ENCODE measurements at regions not wholly inside any gene's neighbourhood (a gene's known extent, or its start where the extent isn't known, plus 50 kb on each side); places are given as distances from the start of the nearest gene placed in this dataset.

GRCh38 chr6:6766230-6766905 lies 177.8 kb downstream of the LY86 start:
- Histone ChIP-seq H3K36me3 (ENCODE audit: control insufficient read depth, insufficient read depth, low read length) (no peaks in the 10 kb centered on the region), H3K27ac (ENCODE audit: low read depth, low read length, severe bottlenecking) (no peak overlapping the region), H3K4me1 (ENCODE audit: control insufficient read depth, insufficient read depth, low read length, poor library complexity, severe bottlenecking) (no peaks in the 10 kb centered on the region), H3K9me3 (ENCODE audit: control insufficient read depth, low read length) (no peaks in the 10 kb centered on the region), H3K4me3 (ENCODE audit: extremely low read depth, insufficient read depth, low read length, poor library complexity, severe bottlenecking) (no peak overlapping the region)
- WGBS, 2 experiments (ENCODE audit: insufficient coverage in 2 of 2) = 94 to 98% methylated on average over 6 of the region's 6 CpGs

DNA sequence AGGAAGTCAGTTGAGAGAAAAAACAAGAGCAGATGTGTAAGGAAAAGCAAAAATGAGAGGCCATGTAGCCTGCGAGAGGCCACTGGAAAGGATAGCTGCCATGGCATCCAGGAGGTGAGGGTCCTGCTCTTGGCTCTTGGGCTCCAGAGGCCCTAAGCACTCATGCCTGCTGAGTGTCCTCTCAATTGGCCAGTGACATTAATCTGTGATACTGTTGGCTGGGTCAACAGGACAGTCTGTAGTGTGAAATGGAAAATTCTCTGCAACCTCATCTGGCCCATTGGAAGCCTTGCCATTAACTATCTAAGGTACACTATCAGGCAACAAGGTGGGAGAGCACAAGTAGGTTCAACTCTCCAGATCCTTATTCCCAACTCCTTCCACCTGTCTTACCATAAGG lies 180.9 kb downstream of the LY86 start:
- H3K4me3 ChIP-seq (ENCODE audit: extremely low read depth, insufficient read depth, low read length, poor library complexity, severe bottlenecking) = no peak overlapping the region
- H3K4me1 ChIP-seq (ENCODE audit: control insufficient read depth, insufficient read depth, low read length, poor library complexity, severe bottlenecking) = no peaks in the 10 kb centered on the region
- WGBS, 2 experiments (ENCODE audit: insufficient coverage in 2 of 2) = 100% methylated on average over 1 of the region's 1 CpG
- H3K36me3 ChIP-seq (ENCODE audit: control insufficient read depth, insufficient read depth, low read length) = no peaks in the 10 kb centered on the region
- H3K9me3 ChIP-seq (ENCODE audit: control insufficient read depth, low read length) = no peaks in the 10 kb centered on the region
- H3K27ac ChIP-seq (ENCODE audit: low read depth, low read length, severe bottlenecking) = no peak overlapping the region

DNA sequence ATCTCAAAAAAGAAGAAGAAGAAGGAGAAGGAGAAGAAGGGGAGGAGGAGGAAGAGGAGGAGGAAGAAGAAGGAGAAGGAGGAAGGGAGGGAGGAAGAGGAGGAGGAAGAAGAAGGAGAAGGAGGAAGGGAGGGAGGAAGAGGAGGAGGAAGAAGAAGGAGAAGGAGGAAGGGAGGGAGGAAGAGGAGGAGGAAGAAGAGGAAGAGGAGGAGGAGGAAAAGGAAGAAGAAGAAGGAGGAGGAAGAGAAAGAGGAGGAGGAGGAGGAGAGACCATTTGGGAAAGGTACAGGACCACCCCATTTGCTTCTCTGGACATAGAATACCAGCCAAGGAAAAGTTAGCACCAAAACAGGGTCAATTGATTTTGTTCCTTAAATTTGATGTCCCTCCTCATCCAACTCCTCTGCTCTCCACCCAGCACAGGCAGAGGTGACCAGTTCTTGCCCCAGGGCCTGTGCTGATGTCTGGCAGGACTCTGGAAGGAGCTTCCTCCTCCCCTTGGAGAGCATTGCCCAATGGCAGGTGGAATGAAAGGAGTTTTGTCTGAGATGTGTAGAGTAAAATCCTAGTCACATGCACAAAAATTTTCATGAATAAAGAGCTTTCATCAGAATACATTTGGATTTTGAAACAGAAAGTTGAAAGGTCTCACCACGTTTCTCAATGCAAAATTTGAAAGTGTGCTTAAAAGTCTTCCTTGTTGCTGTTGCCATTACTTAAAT lies 182.9 kb downstream of the LY86 start:
- H3K4me1 ChIP-seq (ENCODE audit: control insufficient read depth, insufficient read depth, low read length, poor library complexity, severe bottlenecking) = no peaks in the 10 kb centered on the region
- no peaks in the 10 kb centered on the region for H3K36me3 ChIP-seq (ENCODE audit: control insufficient read depth, insufficient read depth, low read length)
- no peak overlapping the region for H3K4me3 ChIP-seq (ENCODE audit: extremely low read depth, insufficient read depth, low read length, poor library complexity, severe bottlenecking)
- H3K27ac ChIP-seq (ENCODE audit: low read depth, low read length, severe bottlenecking) = no peak overlapping the region
- WGBS, 2 experiments (ENCODE audit: insufficient coverage in 2 of 2) = 57% methylated on average over 1 of the region's 1 CpG; no CpG with 5 or more reads in 1 of the 2 experiments
- H3K9me3 ChIP-seq (ENCODE audit: control insufficient read depth, low read length) = no peaks in the 10 kb centered on the region

DNA sequence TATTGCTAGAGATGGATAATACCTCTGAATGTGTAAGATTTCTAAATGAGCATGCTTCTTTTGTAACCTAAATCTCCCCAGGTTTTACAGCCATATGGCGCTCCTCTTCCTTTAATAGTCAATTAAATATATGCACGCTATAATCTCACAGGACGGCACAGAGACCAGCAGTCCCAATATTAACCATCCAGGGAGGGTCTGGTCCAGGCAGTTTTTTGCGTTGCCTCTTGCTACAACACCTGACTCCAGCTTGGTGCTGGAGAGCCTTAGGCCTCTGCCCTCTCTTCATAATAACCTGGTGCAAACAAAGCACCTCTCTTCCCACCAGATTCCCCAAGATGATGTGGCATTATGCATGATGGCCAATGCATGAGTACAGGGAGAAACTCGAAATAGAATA lies 183.4 kb downstream of the LY86 start:
- H3K36me3 ChIP-seq (ENCODE audit: control insufficient read depth, insufficient read depth, low read length) = no peaks in the 10 kb centered on the region
- no peaks in the 10 kb centered on the region for H3K9me3 ChIP-seq (ENCODE audit: control insufficient read depth, low read length)
- H3K4me3 ChIP-seq (ENCODE audit: extremely low read depth, insufficient read depth, low read length, poor library complexity, severe bottlenecking) = no peak overlapping the region
- H3K4me1 ChIP-seq (ENCODE audit: control insufficient read depth, insufficient read depth, low read length, poor library complexity, severe bottlenecking) = no peaks in the 10 kb centered on the region
- no peak overlapping the region for H3K27ac ChIP-seq (ENCODE audit: low read depth, low read length, severe bottlenecking)
- 84 to 96% methylated on average over 5 of the region's 5 CpGs for WGBS, 2 experiments (ENCODE audit: insufficient coverage in 2 of 2)

DNA sequence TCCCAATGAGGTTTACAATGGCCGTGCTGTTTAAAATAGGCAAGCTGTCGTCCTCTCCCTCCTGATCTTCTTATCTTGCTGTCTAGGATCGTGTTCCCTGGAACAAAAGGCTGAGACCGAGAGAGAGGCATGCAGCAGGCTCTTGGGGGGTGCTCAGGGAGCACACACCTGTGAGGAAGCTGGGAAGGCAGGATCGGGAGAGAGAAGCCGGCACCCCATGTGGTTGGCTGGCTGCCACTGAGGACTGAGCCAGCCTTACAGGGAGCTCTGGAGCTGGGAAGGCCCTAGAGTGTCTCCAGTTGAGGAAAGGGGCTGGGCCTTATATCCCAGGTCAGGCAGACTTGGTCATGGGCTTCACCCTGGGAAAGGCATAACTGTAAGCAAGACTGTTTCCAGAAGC lies 184.2 kb downstream of the LY86 start:
- Histone ChIP-seq H3K9me3 (ENCODE audit: control insufficient read depth, low read length) (no peaks in the 10 kb centered on the region), H3K36me3 (ENCODE audit: control insufficient read depth, insufficient read depth, low read length) (no peaks in the 10 kb centered on the region), H3K4me1 (ENCODE audit: control insufficient read depth, insufficient read depth, low read length, poor library complexity, severe bottlenecking) (no peaks in the 10 kb centered on the region), H3K27ac (ENCODE audit: low read depth, low read length, severe bottlenecking) (no peak overlapping the region), H3K4me3 (ENCODE audit: extremely low read depth, insufficient read depth, low read length, poor library complexity, severe bottlenecking) (no peak overlapping the region)
- 70 to 80% methylated on average over 3 of the region's 6 CpGs for WGBS, 2 experiments (ENCODE audit: insufficient coverage in 2 of 2)

GRCh38 chr6:6775074-6775473 lies 186.6 kb downstream of the LY86 start:
- WGBS, 2 experiments (ENCODE audit: insufficient coverage in 2 of 2) = 81 to 84% methylated on average over 2 to 3 of the region's 3 CpGs
- no peaks in the 10 kb centered on the region for H3K4me1 ChIP-seq (ENCODE audit: control insufficient read depth, insufficient read depth, low read length, poor library complexity, severe bottlenecking)
- H3K4me3 ChIP-seq (ENCODE audit: extremely low read depth, insufficient read depth, low read length, poor library complexity, severe bottlenecking) = no peak overlapping the region
- H3K27ac ChIP-seq (ENCODE audit: low read depth, low read length, severe bottlenecking) = no peak overlapping the region
- no peaks in the 10 kb centered on the region for H3K9me3 ChIP-seq (ENCODE audit: control insufficient read depth, low read length)
- H3K36me3 ChIP-seq (ENCODE audit: control insufficient read depth, insufficient read depth, low read length) = no peaks in the 10 kb centered on the region

DNA sequence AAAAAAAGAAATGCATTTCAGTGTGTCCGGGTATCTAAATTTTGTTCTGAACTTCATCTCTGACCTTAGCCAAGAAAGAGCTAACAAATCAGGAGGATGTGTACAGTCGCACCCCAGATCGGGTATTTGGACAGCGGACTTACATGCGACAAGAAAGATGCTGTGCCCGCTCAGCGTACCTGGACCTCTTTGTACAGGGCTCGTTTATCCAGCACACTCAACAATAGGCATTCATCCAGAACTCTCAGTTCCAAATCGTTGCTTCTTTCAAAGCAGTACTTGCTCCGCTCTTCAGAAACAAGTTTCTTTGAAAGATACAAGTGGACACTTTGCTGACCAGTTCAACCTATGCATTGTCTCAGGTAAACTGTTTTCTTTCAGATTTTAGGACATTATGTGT lies 191.7 kb downstream of the LY86 start:
- Histone ChIP-seq H3K36me3 (ENCODE audit: control insufficient read depth, insufficient read depth, low read length) (no peaks in the 10 kb centered on the region), H3K27ac (ENCODE audit: low read depth, low read length, severe bottlenecking) (no peak overlapping the region), H3K9me3 (ENCODE audit: control insufficient read depth, low read length) (no peaks in the 10 kb centered on the region), H3K4me3 (ENCODE audit: extremely low read depth, insufficient read depth, low read length, poor library complexity, severe bottlenecking) (no peak overlapping the region), H3K4me1 (ENCODE audit: control insufficient read depth, insufficient read depth, low read length, poor library complexity, severe bottlenecking) (peaks cover 12% of the 10 kb centered on the region)
- 92 to 96% methylated on average over 8 to 10 of the region's 10 CpGs for WGBS, 2 experiments (ENCODE audit: insufficient coverage in 2 of 2)

DNA sequence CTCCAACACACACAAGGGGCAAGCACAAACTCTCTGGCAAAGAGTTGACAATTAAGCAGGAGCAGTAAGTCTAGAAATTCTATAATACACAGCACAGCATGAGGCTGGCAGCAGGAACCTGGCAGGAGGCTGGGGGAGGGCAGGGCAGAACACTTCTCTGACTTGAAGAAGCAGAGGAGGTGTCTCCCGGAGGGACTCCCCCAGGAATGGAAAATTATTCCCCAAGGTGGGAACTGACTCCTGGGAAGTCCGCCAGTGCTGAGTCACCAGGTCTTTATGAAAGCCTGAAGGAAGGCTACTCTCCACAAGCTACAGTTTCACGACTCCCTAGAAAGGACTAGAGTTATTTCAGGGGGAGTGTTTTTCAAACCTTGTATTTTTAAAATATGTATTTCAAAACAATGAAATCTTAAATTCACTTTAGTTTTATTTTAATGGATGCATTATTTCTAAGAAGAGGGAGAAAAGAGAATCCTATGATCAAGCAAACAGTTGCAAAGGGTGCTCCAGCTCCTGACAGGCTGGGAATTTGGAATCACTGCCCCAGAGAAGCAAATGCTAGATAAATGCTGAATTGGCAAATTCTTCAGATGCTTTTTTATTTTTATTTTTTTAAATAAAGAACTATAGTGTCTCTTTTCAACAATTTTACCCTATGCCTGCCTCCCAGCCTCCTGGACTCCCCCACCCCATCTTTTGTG lies 192.8 kb downstream of the LY86 start:
- H3K4me3 ChIP-seq (ENCODE audit: extremely low read depth, insufficient read depth, low read length, poor library complexity, severe bottlenecking) = no peak overlapping the region
- H3K36me3 ChIP-seq (ENCODE audit: control insufficient read depth, insufficient read depth, low read length) = no peaks in the 10 kb centered on the region
- 0 to 20% methylated on average over 1 of the region's 3 CpGs for WGBS, 2 experiments (ENCODE audit: insufficient coverage in 2 of 2)
- H3K4me1 ChIP-seq (ENCODE audit: control insufficient read depth, insufficient read depth, low read length, poor library complexity, severe bottlenecking) = peaks cover 12% of the 10 kb centered on the region
- H3K27ac ChIP-seq (ENCODE audit: low read depth, low read length, severe bottlenecking) = no peak overlapping the region
- no peaks in the 10 kb centered on the region for H3K9me3 ChIP-seq (ENCODE audit: control insufficient read depth, low read length)

DNA sequence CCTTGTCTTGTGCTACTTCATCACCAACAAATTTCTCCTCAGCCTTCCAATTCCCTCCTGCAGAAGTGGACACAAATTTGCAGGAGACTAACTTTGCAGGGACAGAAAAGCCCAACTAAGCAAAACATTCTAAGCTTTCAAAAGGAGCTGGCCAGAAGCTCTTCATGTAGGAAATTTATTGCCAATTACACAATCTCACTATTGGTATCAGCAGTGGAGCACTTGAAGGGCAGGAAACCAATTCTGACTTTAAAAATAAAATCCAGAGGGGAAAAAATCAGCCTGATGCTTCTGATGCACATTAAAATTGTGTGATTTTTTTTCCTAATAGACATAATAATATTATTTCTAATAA lies 193.3 kb downstream of the LY86 start:
- H3K9me3 ChIP-seq (ENCODE audit: control insufficient read depth, low read length) = no peaks in the 10 kb centered on the region
- peaks cover 12% of the 10 kb centered on the region for H3K4me1 ChIP-seq (ENCODE audit: control insufficient read depth, insufficient read depth, low read length, poor library complexity, severe bottlenecking)
- no peak overlapping the region for H3K4me3 ChIP-seq (ENCODE audit: extremely low read depth, insufficient read depth, low read length, poor library complexity, severe bottlenecking)
- H3K36me3 ChIP-seq (ENCODE audit: control insufficient read depth, insufficient read depth, low read length) = no peaks in the 10 kb centered on the region
- no peak overlapping the region for H3K27ac ChIP-seq (ENCODE audit: low read depth, low read length, severe bottlenecking)

- no peaks in the 10 kb centered on the region for H3K9me3 ChIP-seq (ENCODE audit: control insufficient read depth, low read length)
- no peak overlapping the region for H3K4me3 ChIP-seq (ENCODE audit: extremely low read depth, insufficient read depth, low read length, poor library complexity, severe bottlenecking)
- no peak overlapping the region for H3K27ac ChIP-seq (ENCODE audit: low read depth, low read length, severe bottlenecking)
- peaks cover 12% of the 10 kb centered on the region for H3K4me1 ChIP-seq (ENCODE audit: control insufficient read depth, insufficient read depth, low read length, poor library complexity, severe bottlenecking)
- 53% methylated on average over 2 of the region's 2 CpGs; no CpG with 5 or more reads in 1 of the 2 experiments for WGBS, 2 experiments (ENCODE audit: insufficient coverage in 2 of 2)
- H3K36me3 ChIP-seq (ENCODE audit: control insufficient read depth, insufficient read depth, low read length) = no peaks in the 10 kb centered on the region
Measured at GRCh38 chr6:6783721-6784120, 195.2 kb downstream of the LY86 start.

Data from mesodermal cell (in vitro differentiated cells).